ENCODE measurements at regions not wholly inside any gene's neighbourhood (a gene's known extent, or its start where the extent isn't known, plus 50 kb on each side); places are given as distances from the start of the nearest gene placed in this dataset.

GRCh38 chr4:184892999-184893398 is 67.2 kb upstream of the ACSL1 start:
- no peak overlapping the region for H3K4me3 Mint-ChIP-seq (ENCODE audit: low read depth)
- peaks cover 7% of the 10 kb centered on the region for H3K27me3 Mint-ChIP-seq
- peaks cover 4% of the 10 kb centered on the region for H3K9me3 Mint-ChIP-seq (ENCODE audit: low read depth)
- no peak for TF ChIP-seq CTCF (IDR thresholded peaks at IDR 0.05; ENCODE audit: unreplicated experiment)
- H3K27ac Mint-ChIP-seq, result no peak overlapping the region
- H3K36me3 Mint-ChIP-seq (ENCODE audit: insufficient read depth), result no peaks in the 10 kb centered on the region
- H3K4me1 Mint-ChIP-seq (ENCODE audit: low read depth), result no peaks in the 10 kb centered on the region
- no peak for DNase-seq (ENCODE audit: low spot score, unreplicated experiment)

- H3K27ac Mint-ChIP-seq, result no peak overlapping the region
- peaks cover 4% of the 10 kb centered on the region for H3K9me3 Mint-ChIP-seq (ENCODE audit: low read depth)
- no peak overlapping the region for H3K4me3 Mint-ChIP-seq (ENCODE audit: low read depth)
- peaks cover 14% of the 10 kb centered on the region for H3K27me3 Mint-ChIP-seq
- no peak for DNase-seq (ENCODE audit: low spot score, unreplicated experiment)
- no peaks in the 10 kb centered on the region for H3K36me3 Mint-ChIP-seq (ENCODE audit: insufficient read depth)
- no peak for TF ChIP-seq CTCF (IDR thresholded peaks at IDR 0.05; ENCODE audit: unreplicated experiment)
- H3K4me1 Mint-ChIP-seq (ENCODE audit: low read depth), result no peaks in the 10 kb centered on the region
Measured at GRCh38 chr4:184893801-184894571, 68.2 kb upstream of the ACSL1 start.

GRCh38 chr4:184895012-184895695 is 69.4 kb upstream of the ACSL1 start:
- H3K9me3 Mint-ChIP-seq (ENCODE audit: low read depth), result peaks cover 4% of the 10 kb centered on the region
- DNase-seq (ENCODE audit: low spot score, unreplicated experiment), result no peak
- no peaks in the 10 kb centered on the region for H3K4me1 Mint-ChIP-seq (ENCODE audit: low read depth)
- no peak overlapping the region for H3K27ac Mint-ChIP-seq
- no peak for TF ChIP-seq CTCF (IDR thresholded peaks at IDR 0.05; ENCODE audit: unreplicated experiment)
- no peak overlapping the region for H3K4me3 Mint-ChIP-seq (ENCODE audit: low read depth)
- H3K36me3 Mint-ChIP-seq (ENCODE audit: insufficient read depth), result no peaks in the 10 kb centered on the region
- peaks cover 14% of the 10 kb centered on the region for H3K27me3 Mint-ChIP-seq

GRCh38 chr4:184896868-184897715 is 71.3 kb upstream of the ACSL1 start:
- Mint-ChIP-seq H3K27ac (no peak overlapping the region), H3K27me3 (peaks cover 14% of the 10 kb centered on the region), H3K4me1 (ENCODE audit: low read depth) (no peaks in the 10 kb centered on the region), H3K9me3 (ENCODE audit: low read depth) (peaks cover 4% of the 10 kb centered on the region), H3K36me3 (ENCODE audit: insufficient read depth) (no peaks in the 10 kb centered on the region), H3K4me3 (ENCODE audit: low read depth) (no peak overlapping the region)
- TF ChIP-seq CTCF (IDR thresholded peaks at IDR 0.05; ENCODE audit: unreplicated experiment), result no peak
- no peak for DNase-seq (ENCODE audit: low spot score, unreplicated experiment)

GRCh38 chr4:184897895-184898294 is 72.1 kb upstream of the ACSL1 start:
- H3K27ac Mint-ChIP-seq, result no peak overlapping the region
- peaks cover 14% of the 10 kb centered on the region for H3K27me3 Mint-ChIP-seq
- H3K4me3 Mint-ChIP-seq (ENCODE audit: low read depth), result no peak overlapping the region
- H3K36me3 Mint-ChIP-seq (ENCODE audit: insufficient read depth), result no peaks in the 10 kb centered on the region
- H3K4me1 Mint-ChIP-seq (ENCODE audit: low read depth), result no peaks in the 10 kb centered on the region
- no peak for DNase-seq (ENCODE audit: low spot score, unreplicated experiment)
- no peak for TF ChIP-seq CTCF (IDR thresholded peaks at IDR 0.05; ENCODE audit: unreplicated experiment)
- peaks cover 4% of the 10 kb centered on the region for H3K9me3 Mint-ChIP-seq (ENCODE audit: low read depth)
